ENCODE measurements at regions not wholly inside any gene's neighbourhood (a gene's known extent, or its start where the extent isn't known, plus 50 kb on each side); places are given as distances from the start of the nearest gene placed in this dataset.

GRCh38 chr5:167311340-167311739 is 980.1 kb upstream of the WWC1 start:
- Histone ChIP-seq H3K36me3 (ENCODE audit: control insufficient read depth in 2 of 2, insufficient read depth in 2 of 2, low read length in 1 of 2) (no peaks in the 10 kb centered on the region), H3K9ac (ENCODE audit: control insufficient read depth, insufficient read depth, low read length) (no peak overlapping the region), H3K79me2 (ENCODE audit: control insufficient read depth, insufficient read depth, low read length) (no peaks in the 10 kb centered on the region), H3K4me2 (ENCODE audit: control insufficient read depth, insufficient read depth) (no peak overlapping the region), H3K4me1 (ENCODE audit: control insufficient read depth, insufficient read depth, low read length) (no peaks in the 10 kb centered on the region), H3K9me3 (replicated peaks; ENCODE audit: control insufficient read depth, insufficient read depth, low read length) (no peaks in the 10 kb centered on the region), H3K4me3 (no peak overlapping the region), H4K20me1 (ENCODE audit: control insufficient read depth, insufficient read depth) (no peaks in the 10 kb centered on the region), H2AFZ (ENCODE audit: control insufficient read depth, low read depth, low read length) (no peak overlapping the region), H3K27ac (ENCODE audit: control insufficient read depth, insufficient read depth) (no peak overlapping the region), H3K27me3 (replicated peaks in 1 of 2; ENCODE audit: control insufficient read depth in 2 of 2, insufficient read depth in 2 of 2, low read length in 1 of 2) (no peaks in the 10 kb centered on the region)
- ChIA-PET CTCF (no interaction called here), SMC1A (ENCODE audit: uncharacterized antibody, unreplicated experiment) (no interaction called here), POLR2A (no interaction called here), RAD21 (ENCODE audit: unreplicated experiment) (no interaction called here)
- TF ChIP-seq HCFC1 (IDR thresholded peaks at IDR 0.05; ENCODE audit: low read length) = no peak
- no peak for TF ChIP-seq NBN (IDR thresholded peaks at IDR 0.05)
- no peak for TF ChIP-seq NFYB (IDR thresholded peaks at IDR 0.05; ENCODE audit: insufficient read depth, low read depth, low read length)
- no peak for TF ChIP-seq CBX5 (IDR thresholded peaks at IDR 0.05; ENCODE audit: low read depth)
- TF ChIP-seq EED (IDR thresholded peaks at IDR 0.05; ENCODE audit: low read depth) = no peak
- intact Hi-C loops (cut with micrococcal nuclease; ENCODE audit: unreplicated experiment) = no loop called here
- in situ Hi-C loops (cut with MboI) = no loop called here
- ATAC-seq (no peak), FAIRE-seq (no peak), DNase-seq (ENCODE audit: low read depth, low spot score) (no peak)
- WGBS (ENCODE audit: insufficient coverage, insufficient replicate concordance, low lambda C conversion rate, missing lambda C conversion rate) = 0% methylated on average over 3 of the region's 3 CpGs
- BruUV-seq (replicated peaks) = no TSS peak

GRCh38 chr5:167312225-167312624 is 979.2 kb upstream of the WWC1 start:
- Histone ChIP-seq H3K27ac (ENCODE audit: control insufficient read depth, insufficient read depth) (no peak overlapping the region), H3K4me3 (no peak overlapping the region), H3K9me3 (replicated peaks; ENCODE audit: control insufficient read depth, insufficient read depth, low read length) (no peaks in the 10 kb centered on the region), H3K79me2 (ENCODE audit: control insufficient read depth, insufficient read depth, low read length) (no peaks in the 10 kb centered on the region), H3K36me3 (ENCODE audit: control insufficient read depth in 2 of 2, insufficient read depth in 2 of 2, low read length in 1 of 2) (no peaks in the 10 kb centered on the region), H3K27me3 (replicated peaks in 1 of 2; ENCODE audit: control insufficient read depth in 2 of 2, insufficient read depth in 2 of 2, low read length in 1 of 2) (no peaks in the 10 kb centered on the region), H3K9ac (ENCODE audit: control insufficient read depth, insufficient read depth, low read length) (no peak overlapping the region), H3K4me1 (ENCODE audit: control insufficient read depth, insufficient read depth, low read length) (no peaks in the 10 kb centered on the region), H3K4me2 (ENCODE audit: control insufficient read depth, insufficient read depth) (no peak overlapping the region), H4K20me1 (ENCODE audit: control insufficient read depth, insufficient read depth) (no peaks in the 10 kb centered on the region), H2AFZ (ENCODE audit: control insufficient read depth, low read depth, low read length) (no peak overlapping the region)
- 14% methylated on average over 3 of the region's 3 CpGs for WGBS (ENCODE audit: insufficient coverage, insufficient replicate concordance, low lambda C conversion rate, missing lambda C conversion rate)
- ATAC-seq (no peak), FAIRE-seq (no peak), DNase-seq (ENCODE audit: low read depth, low spot score) (no peak)
- BruUV-seq (replicated peaks) = no TSS peak
- ChIA-PET POLR2A (no interaction called here), CTCF (interaction anchor here (0.6 kb wide), 1 partner anchor 140 kb away, joined by 4 read pairs; no protein-coding TSS in a partner anchor), RAD21 (ENCODE audit: unreplicated experiment) (no interaction called here), SMC1A (ENCODE audit: uncharacterized antibody, unreplicated experiment) (no interaction called here)
- in situ Hi-C loops (cut with MboI) (no loop called here), intact Hi-C loops (cut with micrococcal nuclease; ENCODE audit: unreplicated experiment) (no loop called here)
- no peak for TF ChIP-seq ELK1 (IDR thresholded peaks at IDR 0.05; ENCODE audit: low read depth, low read length)
- no peak for TF ChIP-seq TCF3 (IDR thresholded peaks at IDR 0.05; ENCODE audit: borderline replicate concordance, insufficient read depth, low read depth, low read length)
- no peak for TF ChIP-seq E2F8 (IDR thresholded peaks at IDR 0.05; ENCODE audit: low read depth, partially characterized antibody)
- TF ChIP-seq EGR1 (IDR thresholded peaks at IDR 0.05; ENCODE audit: borderline replicate concordance in 1 of 2, low read depth in 2 of 2, low read length in 2 of 2) = no peak
- no peak for TF ChIP-seq ZBTB4 (CRISPR knock-in tag; IDR thresholded peaks at IDR 0.05)
- TF ChIP-seq SMAD5 (IDR thresholded peaks at IDR 0.05; ENCODE audit: low read depth) = no peak
- TF ChIP-seq TCF12 (IDR thresholded peaks at IDR 0.05; ENCODE audit: low read depth, low read length) = no peak

Data from GM12878 (cell line).